Natural killer cell (primary cell): ENCODE measurements at regions not wholly inside any gene's neighbourhood (a gene's known extent, or its start where the extent isn't known, plus 50 kb on each side); places are given as distances from the start of the nearest gene placed in this dataset.

ENCODE experiments used
- ATAC-seq, 3 donors: fragments of 150-1000 bp in 2 of 3; fragments of 200-7000 bp in 1 of 3; cut with Tn5 transposase; 1 replicate in 1 of 3; 2 replicates in 2 of 3; pipeline ENCODE4 v1.10.0; 2021; ENCODE audit warnings: mild to moderate bottlenecking in 2 of 3, moderate library complexity in 2 of 3
- DNase-seq, 2 donors: peaks; one replicate each; pipeline versions ENCODE4 v3.0.0 to v3.0.0-alpha.2; 2013 to 2021; ENCODE audit warnings: mixed read lengths in 1 of 2
- H3K27ac ChIP-seq: one replicate; pipeline ENCODE4 v1.5.1; 2013; ENCODE audit warnings: mild to moderate bottlenecking, low read length
- H3K27me3 ChIP-seq: one replicate; pipeline ENCODE4 v1.6.1; 2013; ENCODE audit warnings: low read length; ENCODE audit not compliant: control insufficient read depth, insufficient read depth
- H3K36me3 ChIP-seq: one replicate; pipeline ENCODE4 v1.6.1; 2013; ENCODE audit warnings: low read length; ENCODE audit not compliant: control insufficient read depth, insufficient read depth
- H3K4me1 ChIP-seq: one replicate; pipeline ENCODE4 v1.6.1; 2013; ENCODE audit warnings: low read length; ENCODE audit not compliant: control insufficient read depth, insufficient read depth
- H3K4me3 ChIP-seq: one replicate; pipeline ENCODE4 v1.5.1; 2013; ENCODE audit warnings: low read length
- H3K9me3 ChIP-seq: one replicate; pipeline ENCODE4 v1.6.1; 2013; ENCODE audit warnings: low read length; ENCODE audit not compliant: control insufficient read depth, insufficient read depth
- H3K27ac Mint-ChIP-seq, 2 donors: one replicate each; pipeline ENCODE4 v1.8.0; 2022; ENCODE audit warnings: mild to moderate bottlenecking in 2 of 2, mixed read lengths in 2 of 2, moderate library complexity in 1 of 2
- H3K27me3 Mint-ChIP-seq, 2 donors: one replicate each; pipeline ENCODE4 v1.8.0; 2022; ENCODE audit warnings: low read depth in 2 of 2, mixed read lengths in 2 of 2
- H3K36me3 Mint-ChIP-seq: one replicate; pipeline ENCODE4 v1.8.0; 2022; ENCODE audit warnings: mixed read lengths
- H3K4me1 Mint-ChIP-seq, 2 donors: one replicate each; pipeline ENCODE4 v1.8.0; 2022; ENCODE audit warnings: mixed read lengths in 2 of 2
- H3K4me3 Mint-ChIP-seq: one replicate; pipeline ENCODE4 v1.8.0; 2022; ENCODE audit warnings: mild to moderate bottlenecking, moderate library complexity, mixed read lengths
- H3K9me3 Mint-ChIP-seq, 2 donors: one replicate each; pipeline ENCODE4 v1.8.0; 2022; ENCODE audit warnings: mixed read lengths in 2 of 2
- WGBS: methylation state at CpG from one replicate; pipeline ENCODE4 v1.1.7; 2013; ENCODE audit warnings: missing lambda C conversion rate; ENCODE audit not compliant: insufficient coverage; 5-methylcytosine and 5-hydroxymethylcytosine counted together
- intact Hi-C: fragments of 100-400 bp; cut with micrococcal nuclease; formaldehyde crosslinking; loops from one replicate; pipeline ENCODE4 v1.14.2; 2022
- TF ChIP-seq, protein P1 (sequence below): fragments of 200-600 bp; IDR thresholded peaks from one replicate; pipeline ENCODE4 v1.8.0; 2022; ENCODE audit warnings: antibody characterized with exemption

- Mint-ChIP-seq H3K36me3 (no peaks in the 10 kb centered on the region), H3K27ac (no peak overlapping the region), H3K4me3 (no peak overlapping the region), H3K9me3 (peaks cover 3 to 5% of the 10 kb centered on the region in 2 donors), H3K4me1 (no peaks in the 10 kb centered on the region), H3K27me3 (no peaks in the 10 kb centered on the region)
- Histone ChIP-seq H3K27ac (no peak overlapping the region), H3K36me3 (no peaks in the 10 kb centered on the region), H3K4me1 (no peaks in the 10 kb centered on the region), H3K4me3 (no peak overlapping the region), H3K27me3 (no peaks in the 10 kb centered on the region), H3K9me3 (peaks cover 8% of the 10 kb centered on the region)
- WGBS: 60% methylated on average over 6 of the region's 6 CpGs
- no peak for ATAC-seq
- TF ChIP-seq, protein P1, sequence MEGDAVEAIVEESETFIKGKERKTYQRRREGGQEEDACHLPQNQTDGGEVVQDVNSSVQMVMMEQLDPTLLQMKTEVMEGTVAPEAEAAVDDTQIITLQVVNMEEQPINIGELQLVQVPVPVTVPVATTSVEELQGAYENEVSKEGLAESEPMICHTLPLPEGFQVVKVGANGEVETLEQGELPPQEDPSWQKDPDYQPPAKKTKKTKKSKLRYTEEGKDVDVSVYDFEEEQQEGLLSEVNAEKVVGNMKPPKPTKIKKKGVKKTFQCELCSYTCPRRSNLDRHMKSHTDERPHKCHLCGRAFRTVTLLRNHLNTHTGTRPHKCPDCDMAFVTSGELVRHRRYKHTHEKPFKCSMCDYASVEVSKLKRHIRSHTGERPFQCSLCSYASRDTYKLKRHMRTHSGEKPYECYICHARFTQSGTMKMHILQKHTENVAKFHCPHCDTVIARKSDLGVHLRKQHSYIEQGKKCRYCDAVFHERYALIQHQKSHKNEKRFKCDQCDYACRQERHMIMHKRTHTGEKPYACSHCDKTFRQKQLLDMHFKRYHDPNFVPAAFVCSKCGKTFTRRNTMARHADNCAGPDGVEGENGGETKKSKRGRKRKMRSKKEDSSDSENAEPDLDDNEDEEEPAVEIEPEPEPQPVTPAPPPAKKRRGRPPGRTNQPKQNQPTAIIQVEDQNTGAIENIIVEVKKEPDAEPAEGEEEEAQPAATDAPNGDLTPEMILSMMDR: no peak
- intact Hi-C loops: no loop called here
- DNase-seq: no peak
Measured at GRCh38 chr1:30475966-30476365, 247.4 kb downstream of the MATN1 start.

- Mint-ChIP-seq H3K27me3 (no peaks in the 10 kb centered on the region), H3K36me3 (no peaks in the 10 kb centered on the region), H3K9me3 (no peaks in the 10 kb centered on the region), H3K4me3 (no peak overlapping the region), H3K27ac (no peak overlapping the region), H3K4me1 (no peaks in the 10 kb centered on the region)
- TF ChIP-seq, protein P1: no peak
- 87% methylated on average over 9 of the region's 9 CpGs for WGBS
- H3K36me3 ChIP-seq: no peaks in the 10 kb centered on the region
- H3K27me3 ChIP-seq: no peaks in the 10 kb centered on the region
- ATAC-seq: no peak
- peaks cover under 1% of the 10 kb centered on the region for H3K9me3 ChIP-seq
- no peak overlapping the region for H3K27ac ChIP-seq
- H3K4me3 ChIP-seq: no peak overlapping the region
- intact Hi-C loops: no loop called here
- no peak for DNase-seq
- H3K4me1 ChIP-seq: no peaks in the 10 kb centered on the region
Measured at GRCh38 chr1:30475201-30475600, 248.2 kb downstream of the MATN1 start.

DNA sequence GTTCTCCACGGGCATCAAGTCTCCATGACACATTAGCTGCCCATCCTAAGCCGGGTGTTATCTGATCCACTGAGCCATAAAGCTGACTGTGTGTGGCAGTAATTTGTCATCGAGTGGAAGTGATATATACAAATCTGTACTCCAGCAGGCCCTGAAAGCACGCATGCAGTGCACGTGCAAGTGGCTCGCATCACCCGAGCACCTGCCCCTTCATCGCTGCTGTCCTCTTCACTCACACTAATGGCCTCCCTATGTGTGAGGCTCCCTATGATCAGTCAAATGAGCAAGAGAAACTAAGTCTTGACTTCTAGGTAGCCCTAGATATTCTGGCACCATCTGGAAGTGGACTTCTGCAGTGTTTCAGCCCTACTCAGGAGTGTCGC is 248.6 kb downstream of the MATN1 start:
- Histone ChIP-seq H3K36me3 (no peaks in the 10 kb centered on the region), H3K27me3 (no peaks in the 10 kb centered on the region), H3K4me1 (no peaks in the 10 kb centered on the region), H3K27ac (no peak overlapping the region), H3K9me3 (no peaks in the 10 kb centered on the region), H3K4me3 (no peak overlapping the region)
- Mint-ChIP-seq H3K4me3 (no peak overlapping the region), H3K9me3 (no peaks in the 10 kb centered on the region), H3K27ac (no peak overlapping the region), H3K27me3 (no peaks in the 10 kb centered on the region), H3K36me3 (no peaks in the 10 kb centered on the region), H3K4me1 (no peaks in the 10 kb centered on the region)
- no peak for ATAC-seq
- intact Hi-C loops: no loop called here
- DNase-seq: no peak
- WGBS: 85% methylated on average over 9 of the region's 9 CpGs
- TF ChIP-seq, protein P1: no peak

DNA sequence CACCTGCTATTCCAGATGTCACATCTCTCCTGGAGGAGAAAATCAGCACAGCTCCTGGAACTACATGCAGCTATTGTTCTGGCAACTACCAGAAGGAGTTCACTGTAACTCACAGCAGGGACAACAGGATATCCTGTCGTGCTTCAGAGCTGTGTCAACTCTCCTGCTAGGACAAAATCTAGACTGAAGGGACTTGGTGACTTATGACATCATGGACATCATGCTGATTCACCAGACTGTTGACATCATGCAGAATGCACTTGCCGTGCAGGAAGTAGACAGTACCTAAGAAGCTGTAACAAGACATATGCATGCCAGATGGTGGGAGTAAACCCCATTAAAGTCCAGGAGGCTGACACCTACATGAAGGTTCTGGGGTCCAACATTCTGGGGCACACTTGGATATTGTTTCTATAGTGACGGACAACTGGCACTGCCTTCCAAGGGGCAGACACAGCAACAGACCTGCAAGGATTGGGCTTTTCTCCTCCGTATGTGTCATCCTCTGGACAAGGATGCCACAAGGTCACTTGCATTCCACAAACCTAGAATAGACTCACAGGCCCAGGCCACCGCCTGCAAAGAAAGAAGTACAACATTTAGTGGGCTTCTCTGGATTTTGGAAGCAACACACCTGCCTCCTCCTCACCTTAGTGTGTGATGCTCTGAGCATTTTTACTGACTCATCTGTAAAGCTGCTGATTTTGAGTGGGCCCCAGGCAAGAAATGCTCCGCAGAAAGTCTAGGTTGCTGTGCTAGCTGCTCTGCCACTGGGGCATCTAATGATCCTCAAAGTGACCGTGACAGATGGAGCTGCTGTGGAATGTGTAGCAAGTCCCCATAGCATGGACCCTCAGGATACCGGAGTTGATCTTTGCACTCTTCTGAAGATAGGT is 249.2 kb downstream of the MATN1 start:
- H3K4me1 Mint-ChIP-seq: no peaks in the 10 kb centered on the region
- H3K27me3 Mint-ChIP-seq: no peaks in the 10 kb centered on the region
- Histone ChIP-seq H3K27ac (no peak overlapping the region), H3K4me1 (no peaks in the 10 kb centered on the region), H3K27me3 (no peaks in the 10 kb centered on the region), H3K4me3 (no peak overlapping the region), H3K9me3 (no peaks in the 10 kb centered on the region), H3K36me3 (no peaks in the 10 kb centered on the region)
- H3K27ac Mint-ChIP-seq: no peak overlapping the region
- H3K4me3 Mint-ChIP-seq: no peak overlapping the region
- H3K36me3 Mint-ChIP-seq: no peaks in the 10 kb centered on the region
- intact Hi-C loops: no loop called here
- no peak for ATAC-seq
- no peaks in the 10 kb centered on the region for H3K9me3 Mint-ChIP-seq
- TF ChIP-seq, protein P1: no peak
- no peak for DNase-seq
- WGBS: 81% methylated on average over 8 of the region's 8 CpGs
